NOMO-1 (cell line): ENCODE measurements at regions not wholly inside any gene's neighbourhood (a gene's known extent, or its start where the extent isn't known, plus 50 kb on each side); places are given as distances from the start of the nearest gene placed in this dataset.
"Not testable (repeated sequence)": the region's sequence is repeated elsewhere in the genome, so short reads cannot be mapped to it uniquely, and the experiment has no call there.

ENCODE experiments used
- DNase-seq, 2 experiments: peaks; one replicate each; lab custom pipeline; 2025; ENCODE audit not compliant: unreplicated experiment in 2 of 2; lab: John Stamatoyannopoulos, UW

- DNase-seq = no peak
Measured at GRCh38 chr10:35972275-35972674, 330.2 kb upstream of the FZD8 start.

DNA sequence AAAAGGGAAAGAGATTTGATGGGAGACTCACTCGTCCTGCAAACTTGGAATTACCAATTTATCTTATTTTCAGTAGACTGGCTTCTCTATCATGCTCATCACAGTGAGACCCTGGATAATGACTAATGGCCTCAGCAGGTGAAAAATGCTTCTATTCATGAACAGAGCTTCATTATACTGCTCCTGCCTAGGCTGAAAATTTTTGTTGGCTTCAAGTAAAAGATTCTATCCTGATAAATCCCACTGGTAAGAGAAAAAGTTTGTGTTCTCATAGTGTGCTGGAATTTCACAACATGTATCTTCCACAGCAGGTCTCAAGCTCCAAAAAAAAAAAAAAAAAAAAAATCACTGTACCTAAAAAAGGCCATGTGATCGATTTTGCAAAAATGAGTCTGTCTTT lies 329.3 kb upstream of the FZD8 start:
- no peak for DNase-seq

DNA sequence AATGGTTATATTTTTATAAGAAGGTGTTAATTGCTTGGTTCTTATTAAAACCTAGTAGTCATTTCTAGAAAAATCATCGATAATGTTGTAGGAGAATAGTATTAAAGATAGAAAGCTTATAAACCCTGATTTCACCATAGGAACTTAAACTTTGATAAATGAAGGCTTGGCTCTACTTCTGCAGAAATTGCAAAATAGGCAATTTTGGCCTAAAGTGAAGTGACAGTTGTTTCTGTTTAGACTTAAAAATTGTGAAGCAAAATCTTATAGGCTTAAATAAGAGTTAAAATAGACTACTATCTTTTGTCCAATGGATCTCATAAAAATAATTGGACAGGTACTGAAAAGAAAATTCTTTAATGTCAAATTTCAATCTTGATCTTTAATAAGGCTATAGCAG lies 321.6 kb upstream of the FZD8 start:
- no peak for DNase-seq

DNA sequence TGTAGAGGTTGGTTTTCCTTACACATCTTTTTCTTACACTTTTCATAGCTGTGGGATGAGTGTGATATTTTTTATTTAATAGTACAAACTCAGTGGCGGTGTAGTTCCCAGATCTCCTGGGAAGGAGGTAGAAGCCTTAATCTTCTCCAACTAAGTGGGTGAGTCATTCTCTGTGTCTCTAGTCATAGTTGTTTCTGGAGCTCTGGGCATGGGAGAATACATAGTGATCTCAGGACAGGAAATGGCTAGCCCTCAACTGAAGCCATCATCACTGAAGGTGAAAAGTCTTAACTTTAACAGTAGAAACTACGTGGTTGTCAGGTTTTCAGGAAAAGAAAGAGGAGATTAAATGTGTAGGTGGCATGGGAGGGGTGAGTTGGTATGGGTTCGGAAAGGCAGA lies 319.4 kb upstream of the FZD8 start:
- DNase-seq = no peak

GRCh38 chr10:35959252-35959651 lies 317.2 kb upstream of the FZD8 start:
- DNase-seq = no peak

DNA sequence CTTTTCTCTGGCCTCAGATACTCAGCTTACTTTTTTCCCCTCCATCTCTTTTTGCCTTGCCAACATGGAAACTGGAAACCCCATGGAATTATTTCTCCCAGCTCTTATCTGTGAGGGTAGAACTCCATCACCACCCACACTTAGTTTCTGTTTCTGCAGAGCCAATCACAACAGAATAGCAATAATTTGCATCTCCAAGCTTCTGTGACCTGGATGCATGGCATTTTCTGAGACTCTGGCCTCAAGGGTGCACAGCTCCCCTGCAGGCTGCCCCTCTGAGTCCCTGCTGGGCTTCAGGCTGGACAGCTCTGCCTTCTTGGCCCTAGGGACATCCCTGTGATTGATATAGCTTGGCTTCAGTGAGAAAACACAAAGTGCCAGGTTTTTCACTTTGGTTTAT lies 316.5 kb upstream of the FZD8 start:
- not testable (repeated sequence) for DNase-seq

DNA sequence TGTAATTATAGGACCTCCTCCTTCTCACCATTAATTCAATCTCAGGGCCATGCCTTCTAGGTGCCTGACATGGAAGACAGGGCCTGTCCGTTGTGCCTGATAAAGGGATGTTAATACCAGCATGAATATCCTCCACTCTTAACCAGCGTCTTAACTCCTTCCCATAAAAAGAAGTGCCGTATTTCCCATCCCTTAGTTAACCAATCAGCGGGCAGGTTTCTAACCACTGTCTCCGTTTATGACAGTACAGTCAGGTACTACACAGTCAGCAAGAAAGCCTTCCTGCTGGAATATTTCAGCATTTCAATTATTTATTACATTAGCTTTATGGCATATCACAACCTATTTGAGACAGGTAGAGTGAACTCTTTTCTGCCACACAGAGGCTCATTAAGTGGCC lies 308.6 kb upstream of the FZD8 start:
- no peak for DNase-seq

GRCh38 chr10:35950226-35950625 lies 308.1 kb upstream of the FZD8 start:
- DNase-seq = no peak

GRCh38 chr10:35949811-35950211 lies 307.7 kb upstream of the FZD8 start:
- no peak for DNase-seq

DNA sequence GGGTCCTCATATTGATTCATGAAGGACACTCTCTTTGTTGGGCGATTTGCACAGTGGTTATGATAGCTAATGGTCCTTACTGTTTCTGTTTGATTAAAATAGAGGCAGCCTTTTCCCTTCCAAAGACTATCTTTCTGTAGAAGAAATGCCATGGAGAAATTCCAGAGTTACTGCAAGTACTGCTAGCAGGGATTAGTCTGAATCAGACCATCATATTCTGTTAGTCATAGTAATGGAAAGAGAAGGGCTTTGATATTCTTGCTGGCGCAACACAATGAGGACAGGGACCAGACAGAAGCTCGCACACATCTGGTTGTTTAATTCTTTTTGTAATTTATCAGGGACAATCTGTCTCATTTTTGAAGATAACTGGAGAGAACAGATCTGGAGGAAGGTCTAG lies 304.5 kb upstream of the FZD8 start:
- DNase-seq = no peak

DNA sequence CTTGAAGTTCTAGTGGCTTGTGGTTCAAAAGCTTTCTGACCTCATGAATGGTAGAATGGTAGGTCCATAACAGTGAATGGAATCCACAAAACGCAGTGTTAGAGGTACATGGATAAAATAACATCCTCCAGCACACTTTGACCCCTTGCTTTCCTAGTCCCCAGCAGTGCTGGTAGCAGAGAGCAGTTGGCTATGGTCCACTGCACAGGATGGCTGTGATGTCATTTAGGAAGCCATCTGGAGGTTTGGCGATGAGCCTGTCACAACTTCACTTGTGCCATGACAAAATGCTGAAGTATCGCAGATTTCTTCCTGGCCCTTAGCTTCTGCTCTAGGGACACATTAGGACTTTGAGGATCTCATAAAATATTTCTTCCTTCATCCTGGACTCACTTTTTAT lies 300.0 kb upstream of the FZD8 start:
- DNase-seq = no peak

DNA sequence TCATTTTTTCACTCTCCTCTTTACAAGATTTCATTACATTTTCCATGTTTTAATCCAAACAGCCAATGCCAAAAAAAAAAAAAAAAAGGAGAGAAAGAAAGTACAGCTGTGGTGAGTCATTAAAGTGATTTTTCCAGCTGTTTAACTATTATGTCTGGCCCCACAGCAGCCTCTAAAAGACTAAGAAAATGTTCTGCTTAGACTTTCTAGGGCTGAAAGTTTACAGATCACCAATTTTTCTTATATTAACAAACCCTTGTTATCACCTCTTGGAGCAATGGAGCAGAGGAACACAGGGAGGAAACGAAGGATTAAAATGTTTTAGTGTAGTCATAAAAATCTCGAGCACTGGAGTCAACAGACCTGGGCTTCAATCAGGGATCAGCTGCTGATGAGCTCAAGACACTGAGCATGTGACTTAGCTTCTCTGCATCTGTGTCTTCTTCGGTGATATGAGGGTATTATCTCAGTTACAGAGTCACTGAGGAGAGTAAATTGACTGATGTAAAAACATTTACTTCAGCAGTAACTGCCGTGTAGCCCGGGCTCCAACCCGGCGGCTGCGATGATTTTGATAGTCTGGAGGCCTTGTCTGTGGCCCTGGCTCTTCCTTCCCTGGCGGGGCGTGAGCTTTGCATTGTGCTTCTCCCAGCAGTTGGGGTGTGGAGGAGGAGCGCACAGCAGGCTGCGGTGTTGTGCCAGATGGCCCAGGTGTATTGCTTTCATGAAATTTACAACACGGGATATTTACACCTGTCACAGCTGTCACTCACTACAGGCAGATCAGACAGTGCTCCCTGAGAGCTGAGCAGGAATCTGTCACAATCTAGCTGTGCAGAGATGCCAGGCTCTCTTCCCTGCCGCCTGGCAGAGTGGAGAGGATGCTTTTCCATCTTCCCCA lies 298.3 kb upstream of the FZD8 start:
- DNase-seq = no peak

DNA sequence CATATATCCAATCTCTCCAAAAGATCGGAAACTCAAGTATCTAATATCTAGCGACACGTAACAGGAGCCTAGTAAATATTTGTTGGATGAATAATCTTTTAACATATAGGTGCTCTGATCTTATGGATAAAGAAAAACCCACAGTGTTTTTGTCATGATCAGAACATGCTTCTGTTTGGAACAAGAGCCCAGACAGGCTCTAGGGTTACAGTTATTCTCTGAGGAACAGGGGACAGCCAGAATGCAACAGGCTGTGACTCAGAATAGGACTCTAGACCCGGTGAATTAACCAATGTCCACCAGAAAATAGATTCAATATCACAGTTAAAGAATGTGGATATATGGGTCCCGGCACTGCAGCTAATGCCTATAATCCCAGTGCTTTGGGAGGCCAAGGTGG lies 296.1 kb upstream of the FZD8 start:
- no peak for DNase-seq

DNA sequence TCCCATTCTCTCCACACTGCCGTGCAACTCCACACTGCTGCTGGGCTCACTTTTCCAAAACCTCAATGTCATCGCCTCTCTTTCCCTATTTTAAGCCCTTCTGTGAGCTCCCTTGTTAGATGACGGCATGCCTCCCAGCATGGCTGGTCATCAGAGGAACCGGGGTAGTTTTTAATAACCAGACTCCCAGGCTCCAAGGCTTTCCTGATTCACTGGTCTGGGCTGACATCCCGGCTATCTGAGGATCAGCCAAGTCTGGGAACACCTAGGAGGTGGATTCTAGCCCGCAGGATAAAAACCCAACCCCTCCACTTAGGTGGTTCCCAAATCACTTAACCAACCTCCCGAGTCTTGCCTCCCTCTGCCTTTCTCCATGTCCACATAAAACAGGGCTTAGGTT lies 295.4 kb upstream of the FZD8 start:
- DNase-seq = no peak

DNA sequence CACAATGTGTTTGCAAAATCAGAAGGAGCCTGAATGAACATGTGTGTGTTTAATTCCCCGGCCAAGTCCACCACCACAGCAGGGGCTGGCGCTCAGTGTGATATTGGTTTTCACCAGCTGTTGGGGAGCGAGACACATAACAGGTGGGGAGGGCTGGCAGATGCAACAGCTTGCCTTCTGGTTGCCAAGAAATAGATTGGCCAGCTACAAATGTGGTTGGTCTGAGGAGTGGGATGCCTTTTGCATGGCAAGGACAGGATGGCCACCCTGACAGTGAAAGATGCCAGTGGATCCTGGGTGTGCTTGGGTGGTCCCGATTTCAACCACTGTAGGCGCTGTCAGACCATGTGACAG lies 292.5 kb upstream of the FZD8 start:
- no peak for DNase-seq

GRCh38 chr10:35933940-35934641 lies 292.0 kb upstream of the FZD8 start:
- no peak for DNase-seq

DNA sequence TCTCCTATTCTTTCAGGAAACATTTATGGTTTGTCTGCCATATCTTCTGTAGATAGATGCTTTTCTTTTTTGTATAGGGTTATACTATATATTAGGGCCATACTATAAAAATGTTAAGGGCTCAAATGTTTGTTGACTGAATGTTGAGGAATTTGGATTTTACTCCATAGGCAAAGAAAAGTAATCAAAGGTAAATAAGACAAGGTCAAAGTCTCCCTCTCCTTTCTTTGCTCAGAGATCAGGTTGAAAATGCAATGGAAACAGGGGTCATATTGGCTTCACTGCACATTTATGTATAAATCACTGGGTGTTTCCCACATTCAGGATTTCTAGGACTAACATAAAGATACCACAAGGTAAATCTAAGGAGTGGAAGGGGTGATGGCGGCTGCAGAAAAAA lies 291.4 kb upstream of the FZD8 start:
- DNase-seq = no peak

DNA sequence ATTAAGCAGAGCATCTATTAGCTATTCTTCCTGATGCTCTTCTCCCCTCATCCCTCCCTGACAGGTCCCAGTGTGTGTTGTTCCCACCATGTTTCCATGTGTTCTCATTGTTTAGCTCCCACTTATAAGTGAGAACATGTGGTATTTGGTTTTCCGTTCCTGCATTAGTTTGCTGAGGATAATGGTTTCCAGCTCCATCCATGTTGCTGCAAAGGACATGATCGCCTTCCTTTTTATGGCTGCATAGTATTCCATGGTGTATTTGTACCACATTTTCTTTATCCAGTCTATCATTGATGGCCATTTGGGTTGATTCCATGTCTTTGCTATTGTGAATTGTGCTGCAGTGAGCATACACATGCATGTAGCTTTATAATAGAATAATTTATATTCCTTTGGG lies 287.9 kb upstream of the FZD8 start:
- not testable (repeated sequence) for DNase-seq

GRCh38 chr10:35928748-35929147 lies 286.7 kb upstream of the FZD8 start:
- no peak for DNase-seq

DNA sequence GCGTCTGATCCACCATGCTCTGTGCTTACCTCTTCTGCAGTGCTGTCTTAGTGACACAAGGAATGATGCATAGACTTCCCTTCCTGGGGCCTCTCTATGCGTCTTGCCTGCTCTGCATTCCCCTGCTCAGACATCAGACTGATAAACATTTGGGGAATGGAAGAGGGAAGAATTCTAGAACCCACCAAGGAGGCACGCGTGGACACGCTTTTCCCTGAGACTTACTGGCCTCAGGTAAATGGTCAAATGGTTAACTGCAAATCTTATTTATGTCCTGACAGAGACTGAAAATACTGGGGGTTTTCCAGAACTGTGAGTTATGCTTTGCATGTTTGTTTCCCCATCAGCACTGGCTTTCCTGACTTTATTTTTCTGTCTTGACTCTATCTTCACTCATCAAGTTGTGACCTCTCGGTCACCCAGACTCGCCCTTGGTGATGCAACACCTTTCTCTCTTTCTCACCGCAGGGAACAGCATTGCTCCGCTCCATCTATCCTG lies 285.9 kb upstream of the FZD8 start:
- no peak for DNase-seq

- no peak for DNase-seq
Measured at GRCh38 chr10:35927341-35927740, 285.2 kb upstream of the FZD8 start.

DNA sequence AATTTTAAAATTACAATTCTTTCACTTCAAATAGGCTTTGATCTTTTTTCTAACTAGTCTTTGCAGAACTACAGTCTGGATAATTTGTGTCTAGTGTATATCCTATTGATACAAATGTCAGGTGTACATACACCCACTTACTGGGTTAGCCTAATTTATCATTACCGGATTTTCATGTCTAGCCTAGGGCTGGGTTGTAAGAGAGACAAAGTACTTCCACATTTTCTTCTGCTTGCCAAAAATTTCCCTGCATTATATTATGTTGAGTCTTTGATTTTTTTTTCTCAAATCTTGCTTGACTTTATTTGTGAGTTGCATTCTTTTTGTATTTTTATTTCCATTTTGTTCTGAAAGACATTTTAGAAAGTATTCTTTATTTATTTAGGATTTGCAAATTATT lies 284.8 kb upstream of the FZD8 start:
- no peak for DNase-seq
